ENCODE measurements at regions not wholly inside any gene's neighbourhood (a gene's known extent, or its start where the extent isn't known, plus 50 kb on each side); places are given as distances from the start of the nearest gene placed in this dataset.
"Not testable (repeated sequence)": the region's sequence is repeated elsewhere in the genome, so short reads cannot be mapped to it uniquely, and the experiment has no call there.

- DNase-seq (ENCODE audit: low read depth) = peak; percentile 6
Measured at GRCh38 chr2:186991766-186992417, 142.9 kb upstream of the ZSWIM2 start.

GRCh38 chr2:186984966-186985365 is 136.0 kb upstream of the ZSWIM2 start:
- no peak for DNase-seq (ENCODE audit: low read depth)

- no peak for DNase-seq (ENCODE audit: low read depth)
Measured at GRCh38 chr2:186984481-186984880, 135.5 kb upstream of the ZSWIM2 start.

DNA sequence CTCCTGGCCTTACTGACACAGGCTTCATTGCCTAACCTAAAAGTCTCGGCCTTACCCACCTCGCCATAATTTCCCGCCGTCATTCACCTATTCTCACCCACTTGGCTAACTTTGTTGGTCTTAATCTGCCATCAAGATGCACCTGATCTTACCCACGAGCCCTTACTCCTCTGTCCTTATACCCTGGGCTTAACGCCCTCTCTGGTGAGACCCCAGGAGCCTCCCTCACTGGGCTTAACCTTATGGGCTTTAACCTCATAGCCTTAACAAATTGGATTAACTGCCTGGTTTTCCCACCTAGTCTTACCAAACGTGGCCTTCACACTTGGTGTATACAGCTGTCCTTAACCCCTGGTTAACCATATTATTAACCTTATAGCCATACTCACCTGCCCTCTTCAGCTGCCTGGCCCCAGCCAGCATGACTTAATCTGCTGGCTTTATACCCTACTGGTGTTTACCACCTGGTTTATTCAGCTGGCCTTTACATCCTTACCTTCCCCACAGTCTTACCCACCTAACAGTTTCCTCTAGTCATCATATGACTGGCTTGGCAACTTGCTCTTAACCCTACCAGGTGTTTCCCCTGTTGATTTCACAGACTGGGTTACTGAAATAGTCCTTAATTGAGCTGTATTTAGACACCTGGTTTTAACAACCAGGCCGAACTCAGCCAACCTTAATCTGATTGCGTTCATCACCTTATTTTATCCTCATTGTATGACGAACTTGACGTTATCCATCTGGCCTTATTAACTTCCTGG is 132.0 kb upstream of the ZSWIM2 start:
- DNase-seq (ENCODE audit: low read depth) = no peak

GRCh38 chr2:186980117-186980442 is 131.1 kb upstream of the ZSWIM2 start:
- no peak for DNase-seq (ENCODE audit: low read depth)

- DNase-seq (ENCODE audit: low read depth) = no peak
Measured at GRCh38 chr2:186979439-186980116, 130.6 kb upstream of the ZSWIM2 start.

- no peak for DNase-seq (ENCODE audit: low read depth)
Measured at GRCh38 chr2:186977433-186978045, 128.6 kb upstream of the ZSWIM2 start.

DNA sequence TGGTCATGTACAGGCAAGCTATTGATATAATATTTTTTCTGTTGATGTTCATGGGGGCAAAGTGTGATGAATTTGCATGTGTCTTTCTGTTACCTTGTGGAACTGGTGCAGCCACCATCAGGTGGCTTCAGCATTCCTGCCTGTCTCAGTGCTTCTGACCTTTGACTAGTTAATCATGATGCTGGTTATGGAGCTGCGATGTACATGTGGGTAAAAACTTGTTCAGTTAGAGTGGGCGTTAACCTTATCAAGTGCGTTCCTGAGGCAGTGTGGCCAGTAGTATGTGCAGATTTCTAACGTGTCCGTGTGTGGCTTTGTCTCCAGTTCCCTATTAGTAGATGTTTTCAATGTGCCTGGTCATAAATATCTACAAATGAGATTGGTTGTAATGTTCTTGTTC is 127.4 kb upstream of the ZSWIM2 start:
- DNase-seq (ENCODE audit: low read depth) = no peak

DNA sequence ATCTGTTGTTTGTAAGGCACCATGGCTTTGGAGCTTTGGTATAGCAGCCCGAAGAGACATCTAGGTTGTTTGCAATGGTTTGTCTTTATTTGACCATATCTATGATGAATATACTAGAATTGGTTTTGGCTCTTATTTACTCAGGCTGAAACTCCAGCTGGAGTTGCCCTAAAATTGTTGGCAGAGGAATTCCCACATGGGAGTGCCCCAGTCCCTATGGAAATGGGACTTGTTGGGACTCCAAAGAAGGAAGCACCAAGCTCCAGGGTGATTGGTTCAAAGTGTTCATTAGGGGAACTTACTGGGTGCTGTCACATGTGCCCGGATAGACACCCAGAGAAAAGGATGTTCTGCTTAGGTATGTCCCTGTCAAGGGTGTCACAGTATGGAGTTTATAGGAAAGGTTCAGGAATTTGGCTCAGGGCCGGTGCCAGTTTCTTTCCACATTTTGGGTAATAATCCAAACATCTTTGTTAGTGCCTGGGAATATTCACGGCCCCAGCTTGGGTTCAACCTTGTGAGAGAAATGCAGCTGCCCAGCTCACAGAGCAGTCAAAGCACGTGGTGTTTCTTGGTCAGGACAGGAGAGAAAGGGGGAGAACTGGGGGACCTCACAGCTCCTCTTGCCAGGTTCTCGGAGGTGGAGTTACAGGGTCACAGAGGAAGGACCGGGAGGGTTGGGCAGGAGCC is 123.5 kb upstream of the ZSWIM2 start:
- DNase-seq (ENCODE audit: low read depth) = no peak

DNA sequence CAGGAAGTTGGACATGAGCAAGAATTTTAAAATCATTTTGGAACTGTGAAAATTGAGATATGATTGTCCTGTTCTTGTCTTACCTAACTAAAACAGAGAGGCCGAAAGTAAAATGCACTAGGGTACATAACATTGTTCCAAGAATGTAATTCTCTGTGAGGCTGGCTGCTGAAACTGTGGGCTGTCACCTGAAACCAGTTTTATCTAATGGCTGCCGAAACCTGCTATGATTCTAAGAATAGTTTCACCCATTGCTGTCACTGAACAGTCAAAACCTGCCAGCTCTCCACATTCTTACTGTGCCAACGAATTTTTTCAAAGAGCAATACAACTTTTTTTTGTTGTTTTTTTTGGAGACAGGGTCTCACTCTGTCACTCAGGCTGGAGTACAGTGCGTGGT is 119.3 kb upstream of the ZSWIM2 start:
- no peak for DNase-seq (ENCODE audit: low read depth)

GRCh38 chr2:186966015-186966414 is 117.0 kb upstream of the ZSWIM2 start:
- DNase-seq (ENCODE audit: low read depth) = no peak

DNA sequence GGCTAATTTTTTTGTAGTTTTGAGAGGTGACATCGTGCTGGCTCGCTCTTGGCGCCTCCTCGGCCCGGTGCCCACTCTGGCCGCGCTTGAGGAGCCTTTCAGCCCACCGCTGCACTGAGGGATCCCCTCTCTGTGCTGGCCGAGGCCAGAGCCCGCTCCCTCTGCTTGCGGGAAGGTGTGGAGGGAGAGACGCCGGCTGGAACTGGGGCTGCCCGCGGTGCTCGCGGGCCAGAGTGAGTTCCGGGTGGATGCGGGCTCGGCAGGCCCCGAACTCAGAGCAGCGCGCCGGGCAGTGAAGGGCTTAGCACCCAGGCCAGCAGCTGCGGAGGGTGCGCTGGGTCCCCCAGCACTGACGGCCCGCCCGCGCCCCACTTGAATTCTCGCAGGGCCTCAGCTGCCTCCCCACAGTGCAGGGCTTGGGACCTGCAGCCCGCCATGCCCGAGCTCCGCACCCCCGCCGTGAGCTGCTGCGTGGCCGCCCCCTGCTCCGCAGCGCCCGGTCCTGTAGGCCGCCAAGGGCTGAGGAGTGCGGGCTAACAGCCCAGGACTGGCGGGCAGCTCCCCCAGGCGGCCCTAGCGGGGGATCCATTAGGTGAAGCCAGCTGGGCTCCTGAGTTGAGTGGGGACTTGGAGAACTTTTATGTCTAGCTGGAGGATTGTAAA is 113.2 kb upstream of the ZSWIM2 start:
- no peak for DNase-seq (ENCODE audit: low read depth)

- not testable (repeated sequence) for DNase-seq (ENCODE audit: low read depth)
Measured at GRCh38 chr2:186960241-186960640, 111.3 kb upstream of the ZSWIM2 start.

DNA sequence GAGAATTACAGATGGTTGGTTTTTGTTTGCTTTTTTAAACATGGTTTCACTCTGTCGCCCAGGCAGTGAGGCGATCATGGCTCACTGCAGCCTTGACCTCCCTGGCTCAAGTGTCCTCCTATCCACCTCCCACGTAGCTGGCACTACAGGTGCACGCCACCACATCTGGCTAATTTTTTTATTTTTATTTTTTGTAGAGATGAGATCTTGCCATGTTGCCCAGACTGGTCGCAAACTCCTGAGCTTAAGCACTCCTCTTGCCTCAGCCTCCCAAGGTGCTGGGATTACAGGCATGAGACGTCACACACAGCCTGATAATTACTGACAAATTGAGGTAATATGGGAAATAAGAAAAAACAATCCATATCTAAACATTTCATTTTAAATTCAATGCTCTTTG is 110.5 kb upstream of the ZSWIM2 start:
- DNase-seq (ENCODE audit: low read depth) = no peak

DNA sequence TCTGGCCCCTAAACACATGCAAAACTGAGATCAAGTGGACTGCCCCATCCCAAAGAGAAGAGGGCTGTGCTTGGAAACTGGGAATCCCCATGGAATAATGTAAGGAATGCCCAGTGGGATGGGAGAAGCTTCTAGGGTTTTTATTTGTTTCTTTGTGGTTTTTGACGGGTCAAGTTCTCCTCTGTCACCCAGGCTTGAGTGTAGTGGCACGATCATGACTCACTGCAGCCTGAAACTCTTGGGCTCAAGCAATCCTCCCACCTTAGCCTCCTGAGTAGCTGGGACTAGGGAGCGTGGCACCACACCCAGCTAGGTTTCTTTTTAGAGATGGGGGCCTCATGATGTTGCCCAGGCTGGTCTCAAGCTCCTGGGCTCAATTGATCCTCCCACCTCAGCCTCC is 101.7 kb upstream of the ZSWIM2 start:
- DNase-seq (ENCODE audit: low read depth) = peak; percentile 15

- DNase-seq (ENCODE audit: low read depth) = no peak
Measured at GRCh38 chr2:186949726-186950256, 100.8 kb upstream of the ZSWIM2 start.

DNA sequence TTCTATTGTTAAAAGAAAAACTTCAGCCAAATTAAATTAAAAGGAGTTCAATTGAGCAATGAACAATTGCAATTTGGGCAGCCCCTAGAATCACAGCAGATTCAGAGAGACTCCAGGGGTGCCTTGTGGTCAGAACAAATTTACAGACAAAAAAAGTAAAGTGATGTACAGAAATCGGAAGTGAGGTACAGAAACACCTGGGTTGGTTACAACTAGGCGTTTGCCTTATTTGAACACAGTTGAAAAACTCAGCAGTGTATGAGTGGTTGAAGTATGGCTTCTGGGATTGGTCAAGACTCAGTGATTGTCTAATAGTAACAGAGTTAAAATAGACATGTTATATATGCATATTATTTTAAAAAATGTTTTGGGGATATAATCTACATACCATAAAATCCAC is 98.5 kb upstream of the ZSWIM2 start:
- DNase-seq (ENCODE audit: low read depth) = no peak

GRCh38 chr2:186946896-186947467 is 98.0 kb upstream of the ZSWIM2 start:
- no peak for DNase-seq (ENCODE audit: low read depth)

DNA sequence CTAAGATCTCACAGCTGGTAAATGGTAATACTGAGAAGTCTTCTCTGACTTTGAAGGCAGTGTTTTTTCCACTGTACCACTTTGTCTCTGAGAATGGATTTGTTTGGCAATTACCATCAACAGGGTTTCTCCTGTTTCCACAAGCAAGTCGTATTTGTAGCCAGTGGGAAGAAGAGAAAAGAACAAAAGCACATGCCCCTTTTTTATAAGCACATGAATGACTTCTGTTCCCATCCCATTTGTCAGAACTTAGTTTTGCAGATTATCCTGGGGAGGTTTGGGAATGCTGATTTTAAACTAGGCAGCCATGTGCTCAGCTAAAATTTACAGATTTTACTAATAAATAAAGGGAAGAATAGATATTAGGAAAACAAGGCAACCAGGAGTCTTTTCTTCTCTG is 92.9 kb upstream of the ZSWIM2 start:
- DNase-seq (ENCODE audit: low read depth) = no peak

DNA sequence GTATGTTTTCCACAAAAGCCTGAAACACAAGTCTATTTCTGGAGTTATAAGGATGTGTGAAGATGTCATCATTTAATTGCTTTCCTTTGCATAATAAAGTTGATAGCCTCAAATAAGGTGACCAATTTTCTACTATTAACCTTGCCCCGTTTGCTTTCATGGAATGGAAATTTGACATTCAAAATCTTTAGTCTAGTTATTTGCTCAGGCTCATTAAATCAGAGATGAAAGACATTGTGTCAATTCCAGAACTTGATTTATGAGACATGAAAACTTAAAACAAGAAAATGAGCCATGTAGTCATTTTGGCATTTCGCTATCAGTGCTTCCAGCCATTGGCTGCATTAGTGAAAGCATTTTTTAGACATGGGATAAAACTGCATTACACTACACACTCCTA is 91.5 kb upstream of the ZSWIM2 start:
- DNase-seq (ENCODE audit: low read depth) = no peak

- DNase-seq (ENCODE audit: low read depth) = no peak
Measured at GRCh38 chr2:186934420-186934819, 85.5 kb upstream of the ZSWIM2 start.

All from renal cortical epithelial cell (primary cell).